ENCODE measurements at regions not wholly inside any gene's neighbourhood (a gene's known extent, or its start where the extent isn't known, plus 50 kb on each side); places are given as distances from the start of the nearest gene placed in this dataset.

DNA sequence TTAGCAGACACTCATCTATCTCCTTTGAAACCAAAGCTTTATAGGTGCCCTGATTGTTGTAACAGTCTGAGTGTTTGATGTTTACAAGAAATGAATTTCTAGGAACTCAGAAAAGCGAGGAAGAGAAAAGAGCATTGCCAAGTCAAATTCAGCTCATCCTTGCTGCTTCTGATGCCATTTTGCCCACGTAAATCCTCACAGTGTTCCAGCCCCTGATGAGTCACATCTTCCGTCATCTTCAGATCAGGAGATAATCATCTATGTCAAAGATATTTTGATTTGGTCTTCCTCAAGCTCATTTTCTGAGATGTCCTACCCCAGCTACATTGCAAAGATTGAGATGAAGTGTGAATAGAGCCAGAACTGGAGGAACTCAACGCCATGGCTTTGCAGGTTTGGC lies 426.2 kb downstream of the BMP2 start:
- H3K27ac ChIP-seq (ENCODE audit: low read length): no peak overlapping the region
- no peaks in the 10 kb centered on the region for H3K27me3 ChIP-seq (ENCODE audit: control insufficient read depth in 1 of 2, insufficient read depth in 2 of 2, low read length in 2 of 2)
- H3K4me1 ChIP-seq (ENCODE audit: control insufficient read depth, insufficient read depth, low read length): no peaks in the 10 kb centered on the region

DNA sequence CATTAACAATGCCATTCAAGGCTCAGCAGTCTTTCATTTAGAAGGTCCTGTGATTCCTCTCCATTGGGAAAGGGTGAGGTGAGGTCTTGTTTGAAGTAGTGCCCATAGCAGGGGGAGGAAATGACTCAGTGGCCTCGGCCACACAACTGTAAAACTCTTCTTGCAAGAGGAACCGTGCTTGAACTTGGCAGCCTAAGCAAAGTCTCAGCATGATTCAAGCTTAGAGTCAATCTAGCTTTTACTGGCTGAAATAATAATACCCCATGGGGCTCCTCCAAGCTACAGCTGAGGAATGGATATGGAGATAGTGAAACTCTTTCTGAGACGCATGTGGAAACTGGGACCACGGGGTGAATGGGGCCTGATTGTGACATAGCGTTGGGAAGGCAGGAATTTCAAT lies 428.2 kb downstream of the BMP2 start:
- Histone ChIP-seq H3K4me3 (ENCODE audit: low read length in 2 of 2) (no peak overlapping the region), H3K36me3 (ENCODE audit: control insufficient read depth in 2 of 2, insufficient read depth in 2 of 2, low read length in 2 of 2) (no peaks in the 10 kb centered on the region), H3K27me3 (ENCODE audit: control insufficient read depth in 1 of 2, insufficient read depth in 2 of 2, low read length in 2 of 2) (no peaks in the 10 kb centered on the region), H3K4me1 (ENCODE audit: control insufficient read depth, insufficient read depth, low read length) (no peaks in the 10 kb centered on the region), H3K9me3 (ENCODE audit: control insufficient read depth in 2 of 2, low read length in 2 of 2) (no peaks in the 10 kb centered on the region), H3K9ac (ENCODE audit: low read length in 2 of 2) (no peak overlapping the region), H3K27ac (ENCODE audit: low read length) (no peak overlapping the region)

More for the DNA sequence above, 426.2 kb downstream of the BMP2 start:
- Histone ChIP-seq H3K36me3 (ENCODE audit: control insufficient read depth in 2 of 2, insufficient read depth in 2 of 2, low read length in 2 of 2) (no peaks in the 10 kb centered on the region), H3K9ac (ENCODE audit: low read length in 2 of 2) (no peak overlapping the region), H3K4me3 (ENCODE audit: low read length in 2 of 2) (no peak overlapping the region), H3K9me3 (ENCODE audit: control insufficient read depth in 2 of 2, low read length in 2 of 2) (no peaks in the 10 kb centered on the region)

DNA sequence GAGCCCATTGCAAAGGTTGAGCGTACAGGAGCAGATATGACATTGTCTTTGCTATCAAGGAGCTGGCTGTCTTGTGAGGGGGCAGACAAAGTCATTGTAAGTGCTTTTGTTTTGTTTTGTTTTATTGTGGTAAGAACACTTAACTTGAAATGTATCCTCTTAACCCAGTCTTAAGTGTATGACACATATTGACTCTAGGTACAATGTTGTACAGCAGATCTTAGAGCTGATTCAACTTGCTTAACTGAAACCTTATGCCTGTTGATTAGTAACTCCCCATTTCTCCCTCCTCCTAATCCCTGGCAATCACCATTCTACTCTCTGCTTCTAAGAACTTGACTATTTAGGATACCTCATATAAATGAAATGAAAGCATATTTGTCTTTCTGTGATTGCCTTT lies 429.0 kb downstream of the BMP2 start:
- no peak overlapping the region for H3K9ac ChIP-seq (ENCODE audit: low read length in 2 of 2)
- no peaks in the 10 kb centered on the region for H3K27me3 ChIP-seq (ENCODE audit: control insufficient read depth in 1 of 2, insufficient read depth in 2 of 2, low read length in 2 of 2)
- H3K4me1 ChIP-seq (ENCODE audit: control insufficient read depth, insufficient read depth, low read length): no peaks in the 10 kb centered on the region

DNA sequence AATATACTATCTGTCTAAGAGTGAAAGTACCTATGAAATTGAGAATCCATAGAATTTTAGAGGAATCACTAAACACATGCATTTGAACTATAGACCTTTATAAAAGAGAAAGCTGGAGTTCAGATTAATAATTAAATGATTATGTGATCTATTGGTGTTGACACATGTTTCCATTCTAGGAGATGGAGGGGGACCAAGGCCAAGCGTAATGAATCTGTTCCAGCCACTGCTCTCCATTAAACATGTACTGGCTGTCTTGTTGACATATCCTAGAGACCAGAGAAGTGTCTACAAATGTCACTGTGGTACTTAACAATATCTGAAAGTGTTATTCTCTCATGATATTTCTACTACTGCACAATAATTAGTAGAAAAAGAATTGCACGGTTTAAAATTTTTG lies 432.4 kb downstream of the BMP2 start:
- H3K4me1 ChIP-seq (ENCODE audit: control insufficient read depth, insufficient read depth, low read length): no peaks in the 10 kb centered on the region
- no peak overlapping the region for H3K27ac ChIP-seq (ENCODE audit: low read length)
- H3K9ac ChIP-seq (ENCODE audit: low read length in 2 of 2): no peak overlapping the region
- no peak overlapping the region for H3K4me3 ChIP-seq (ENCODE audit: low read length in 2 of 2)
- H3K27me3 ChIP-seq (ENCODE audit: control insufficient read depth in 1 of 2, insufficient read depth in 2 of 2, low read length in 2 of 2): no peaks in the 10 kb centered on the region
- H3K36me3 ChIP-seq (ENCODE audit: control insufficient read depth in 2 of 2, insufficient read depth in 2 of 2, low read length in 2 of 2): no peaks in the 10 kb centered on the region
- no peaks in the 10 kb centered on the region for H3K9me3 ChIP-seq (ENCODE audit: control insufficient read depth in 2 of 2, low read length in 2 of 2)

More for the DNA sequence above, 429.0 kb downstream of the BMP2 start:
- Histone ChIP-seq H3K9me3 (ENCODE audit: control insufficient read depth in 2 of 2, low read length in 2 of 2) (no peaks in the 10 kb centered on the region), H3K4me3 (ENCODE audit: low read length in 2 of 2) (no peak overlapping the region), H3K27ac (ENCODE audit: low read length) (no peak overlapping the region), H3K36me3 (ENCODE audit: control insufficient read depth in 2 of 2, insufficient read depth in 2 of 2, low read length in 2 of 2) (no peaks in the 10 kb centered on the region)

DNA sequence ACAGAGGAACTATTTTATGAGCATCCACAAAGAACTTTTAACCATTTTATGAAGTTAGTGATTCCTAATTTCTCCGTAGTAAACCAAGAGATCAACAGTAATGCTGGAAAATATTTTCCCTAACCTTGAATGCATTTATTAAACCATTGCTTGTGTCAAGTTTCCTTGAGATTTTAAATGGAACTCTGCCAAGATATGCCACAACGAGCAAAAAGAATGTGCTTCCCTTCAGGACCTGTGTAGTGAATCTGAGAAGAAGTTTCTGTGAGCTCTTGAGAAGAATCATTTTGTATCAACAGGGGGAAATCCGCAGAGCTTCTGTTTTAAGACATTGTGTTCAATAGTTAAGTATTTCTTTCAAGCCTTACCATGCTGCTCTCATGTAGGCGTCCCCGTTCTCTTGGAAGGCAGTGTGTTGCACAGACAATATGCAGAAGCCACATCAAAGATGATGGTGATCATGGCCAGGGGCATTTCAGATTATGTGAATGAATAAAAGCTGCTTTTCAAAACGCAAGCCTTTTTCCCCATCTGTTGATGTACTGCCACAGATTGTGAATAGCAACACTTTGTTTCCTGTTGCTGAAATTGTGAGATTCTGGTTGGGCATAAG lies 439.8 kb downstream of the BMP2 start:
- H3K36me3 ChIP-seq (ENCODE audit: control insufficient read depth in 2 of 2, insufficient read depth in 2 of 2, low read length in 2 of 2): no peaks in the 10 kb centered on the region
- no peaks in the 10 kb centered on the region for H3K4me1 ChIP-seq (ENCODE audit: control insufficient read depth, insufficient read depth, low read length)
- H3K27me3 ChIP-seq (ENCODE audit: control insufficient read depth in 1 of 2, insufficient read depth in 2 of 2, low read length in 2 of 2): no peaks in the 10 kb centered on the region
- H3K9me3 ChIP-seq (ENCODE audit: control insufficient read depth in 2 of 2, low read length in 2 of 2): no peaks in the 10 kb centered on the region
- no peak overlapping the region for H3K27ac ChIP-seq (ENCODE audit: low read length)
- H3K4me3 ChIP-seq (ENCODE audit: low read length in 2 of 2): no peak overlapping the region
- H3K9ac ChIP-seq (ENCODE audit: low read length in 2 of 2): no peak overlapping the region

DNA sequence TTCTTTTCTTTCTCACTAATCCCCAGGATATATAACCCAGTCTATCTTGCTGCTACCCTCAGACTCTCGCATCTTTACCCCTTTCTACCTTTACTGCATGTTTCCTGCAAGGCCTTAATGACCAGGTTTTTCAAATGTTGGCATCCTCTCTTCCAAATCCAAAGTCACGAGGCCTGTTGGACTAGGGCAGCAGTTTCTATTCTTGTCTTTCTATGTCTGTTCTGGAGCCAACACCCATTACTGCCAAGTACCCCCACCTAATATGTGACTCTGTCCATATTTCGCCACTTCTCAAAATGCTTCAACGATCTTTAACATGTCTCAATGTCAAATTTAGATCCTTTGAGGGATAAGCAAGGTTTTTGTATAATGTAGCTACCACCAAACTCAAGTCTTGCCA lies 443.4 kb downstream of the BMP2 start:
- Histone ChIP-seq H3K36me3 (ENCODE audit: control insufficient read depth in 2 of 2, insufficient read depth in 2 of 2, low read length in 2 of 2) (no peaks in the 10 kb centered on the region), H3K27me3 (ENCODE audit: control insufficient read depth in 1 of 2, insufficient read depth in 2 of 2, low read length in 2 of 2) (no peaks in the 10 kb centered on the region), H3K4me1 (ENCODE audit: control insufficient read depth, insufficient read depth, low read length) (no peaks in the 10 kb centered on the region), H3K4me3 (ENCODE audit: low read length in 2 of 2) (no peak overlapping the region), H3K9me3 (ENCODE audit: control insufficient read depth in 2 of 2, low read length in 2 of 2) (no peaks in the 10 kb centered on the region), H3K9ac (ENCODE audit: low read length in 2 of 2) (no peak overlapping the region), H3K27ac (ENCODE audit: low read length) (no peak overlapping the region)

DNA sequence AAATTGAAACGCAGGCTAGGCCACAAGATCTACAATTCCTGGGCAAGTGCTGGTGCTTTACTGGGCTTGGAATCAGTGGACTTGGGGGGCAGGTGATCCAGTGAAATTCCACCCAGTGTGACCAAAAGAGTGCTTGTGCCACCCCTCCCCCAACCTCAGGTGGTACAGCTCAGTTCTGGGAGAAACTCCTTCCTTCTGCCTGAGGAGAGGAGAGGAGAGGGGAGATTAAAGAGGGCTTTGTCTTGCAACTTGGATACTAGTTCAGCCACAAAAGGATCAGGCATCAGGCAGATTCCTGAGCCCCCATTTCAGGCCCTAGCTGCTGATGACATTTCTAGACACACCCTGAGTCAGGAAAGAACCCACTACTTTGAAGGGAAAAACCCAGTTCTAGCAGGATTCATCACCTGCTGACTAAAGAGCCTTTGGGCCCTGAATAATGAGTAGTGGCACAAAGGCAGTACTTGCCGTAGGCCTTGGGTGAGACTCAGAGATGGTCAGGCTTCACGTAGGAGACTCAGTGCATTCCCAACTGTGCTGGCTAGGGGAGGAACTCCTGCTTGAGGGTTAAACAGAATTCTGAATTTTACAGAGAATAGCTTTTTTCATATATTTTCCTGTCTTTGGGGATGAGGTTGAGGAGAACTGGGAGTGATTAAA lies 446.7 kb downstream of the BMP2 start:
- no peak overlapping the region for H3K9ac ChIP-seq (ENCODE audit: low read length in 2 of 2)
- no peaks in the 10 kb centered on the region for H3K36me3 ChIP-seq (ENCODE audit: control insufficient read depth in 2 of 2, insufficient read depth in 2 of 2, low read length in 2 of 2)
- H3K4me1 ChIP-seq (ENCODE audit: control insufficient read depth, insufficient read depth, low read length): no peaks in the 10 kb centered on the region
- H3K9me3 ChIP-seq (ENCODE audit: control insufficient read depth in 2 of 2, low read length in 2 of 2): no peaks in the 10 kb centered on the region
- no peak overlapping the region for H3K27ac ChIP-seq (ENCODE audit: low read length)
- no peaks in the 10 kb centered on the region for H3K27me3 ChIP-seq (ENCODE audit: control insufficient read depth in 1 of 2, insufficient read depth in 2 of 2, low read length in 2 of 2)
- H3K4me3 ChIP-seq (ENCODE audit: low read length in 2 of 2): no peak overlapping the region

DNA sequence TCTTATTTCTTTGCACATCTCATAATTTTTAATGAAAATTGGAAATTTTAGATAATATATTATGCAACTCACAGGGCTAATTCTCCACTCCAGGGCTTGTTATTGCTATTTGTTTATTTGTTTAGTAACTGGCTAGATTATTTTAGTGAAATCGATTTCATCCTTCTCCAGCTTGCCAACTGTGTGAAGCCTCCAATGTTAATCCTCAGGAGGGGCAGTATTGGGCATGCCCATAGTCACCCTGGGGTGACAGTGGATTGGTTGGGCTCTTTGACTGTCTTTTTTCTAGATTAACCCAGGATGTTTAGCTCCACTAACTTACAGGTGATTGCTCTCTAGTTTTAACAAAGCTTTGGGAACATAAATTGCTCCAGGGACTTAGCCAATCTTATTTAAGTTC lies 450.1 kb downstream of the BMP2 start:
- no peak overlapping the region for H3K9ac ChIP-seq (ENCODE audit: low read length in 2 of 2)
- no peaks in the 10 kb centered on the region for H3K36me3 ChIP-seq (ENCODE audit: control insufficient read depth in 2 of 2, insufficient read depth in 2 of 2, low read length in 2 of 2)
- H3K4me1 ChIP-seq (ENCODE audit: control insufficient read depth, insufficient read depth, low read length): no peaks in the 10 kb centered on the region
- H3K4me3 ChIP-seq (ENCODE audit: low read length in 2 of 2): no peak overlapping the region
- H3K27me3 ChIP-seq (ENCODE audit: control insufficient read depth in 1 of 2, insufficient read depth in 2 of 2, low read length in 2 of 2): no peaks in the 10 kb centered on the region
- H3K9me3 ChIP-seq (ENCODE audit: control insufficient read depth in 2 of 2, low read length in 2 of 2): no peaks in the 10 kb centered on the region
- H3K27ac ChIP-seq (ENCODE audit: low read length): no peak overlapping the region

DNA sequence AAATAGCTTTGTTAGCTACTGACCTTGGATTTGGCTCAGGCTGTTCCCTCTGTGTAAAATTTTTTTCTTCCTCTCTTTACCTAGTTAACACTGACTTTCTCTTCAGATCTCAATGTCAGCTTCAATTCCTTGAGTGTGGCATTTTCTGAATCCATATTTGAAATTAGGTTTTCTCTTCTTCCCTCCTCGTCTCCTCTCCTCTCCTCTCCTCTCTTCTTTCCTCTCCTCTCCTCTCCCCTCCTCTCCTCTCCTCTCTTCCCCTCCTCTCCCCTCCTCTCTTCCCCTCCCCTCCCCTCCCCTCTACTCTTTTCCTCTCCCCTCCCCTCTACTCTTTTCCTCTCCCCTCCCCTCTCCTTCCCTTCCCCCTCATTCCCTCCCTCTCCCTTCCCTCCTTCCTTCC lies 453.3 kb downstream of the BMP2 start:
- no peaks in the 10 kb centered on the region for H3K36me3 ChIP-seq (ENCODE audit: control insufficient read depth in 2 of 2, insufficient read depth in 2 of 2, low read length in 2 of 2)
- no peak overlapping the region for H3K27ac ChIP-seq (ENCODE audit: low read length)
- no peak overlapping the region for H3K4me3 ChIP-seq (ENCODE audit: low read length in 2 of 2)

DNA sequence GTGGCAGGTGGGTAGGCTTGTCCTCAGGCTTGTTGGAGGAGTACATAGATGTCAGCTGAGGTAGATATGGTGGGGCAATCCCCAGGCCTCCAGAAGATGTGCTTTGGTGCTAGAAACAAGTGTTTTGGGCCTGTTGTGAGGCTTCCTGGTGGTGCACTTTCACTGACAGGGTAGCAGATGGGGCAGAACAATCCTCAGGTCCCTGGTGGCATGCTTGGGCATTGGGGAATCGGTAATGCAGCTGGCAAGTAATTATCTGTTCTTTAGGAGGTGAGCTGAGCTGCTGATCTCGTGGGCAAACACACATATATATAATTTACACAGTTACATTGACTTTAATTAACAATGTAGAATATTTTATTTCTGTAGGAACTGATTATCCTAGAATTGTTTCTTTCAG lies 458.7 kb downstream of the BMP2 start:
- Histone ChIP-seq H3K27me3 (ENCODE audit: control insufficient read depth in 1 of 2, insufficient read depth in 2 of 2, low read length in 2 of 2) (no peaks in the 10 kb centered on the region), H3K36me3 (ENCODE audit: control insufficient read depth in 2 of 2, insufficient read depth in 2 of 2, low read length in 2 of 2) (no peaks in the 10 kb centered on the region), H3K27ac (ENCODE audit: low read length) (no peak overlapping the region), H3K9me3 (ENCODE audit: control insufficient read depth in 2 of 2, low read length in 2 of 2) (no peaks in the 10 kb centered on the region), H3K9ac (ENCODE audit: low read length in 2 of 2) (no peak overlapping the region), H3K4me3 (ENCODE audit: low read length in 2 of 2) (no peak overlapping the region), H3K4me1 (ENCODE audit: control insufficient read depth, insufficient read depth, low read length) (no peaks in the 10 kb centered on the region)

More for the DNA sequence above, 453.3 kb downstream of the BMP2 start:
- H3K9ac ChIP-seq (ENCODE audit: low read length in 2 of 2): no peak overlapping the region
- no peaks in the 10 kb centered on the region for H3K9me3 ChIP-seq (ENCODE audit: control insufficient read depth in 2 of 2, low read length in 2 of 2)
- no peaks in the 10 kb centered on the region for H3K27me3 ChIP-seq (ENCODE audit: control insufficient read depth in 1 of 2, insufficient read depth in 2 of 2, low read length in 2 of 2)
- H3K4me1 ChIP-seq (ENCODE audit: control insufficient read depth, insufficient read depth, low read length): no peaks in the 10 kb centered on the region

DNA sequence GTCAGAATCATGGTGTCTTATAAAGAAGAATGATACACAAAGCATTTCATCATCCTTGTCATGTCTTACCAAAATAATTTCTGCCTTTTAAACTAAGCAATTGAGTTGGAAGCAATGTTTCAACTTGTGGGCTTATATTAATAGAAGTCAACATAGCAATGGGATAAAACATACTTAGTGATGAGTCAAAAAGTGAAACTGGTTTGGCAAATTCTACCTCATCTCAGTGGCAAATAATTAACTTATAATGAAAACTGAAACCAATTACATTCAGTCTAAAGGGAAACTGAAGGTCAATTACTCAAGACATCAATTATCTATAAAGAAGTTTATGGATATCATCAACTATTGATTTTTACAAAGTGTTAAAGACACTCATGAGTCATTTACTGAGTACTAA lies 463.8 kb downstream of the BMP2 start:
- Histone ChIP-seq H3K9ac (ENCODE audit: low read length in 2 of 2) (no peak overlapping the region), H3K4me1 (ENCODE audit: control insufficient read depth, insufficient read depth, low read length) (no peaks in the 10 kb centered on the region), H3K36me3 (ENCODE audit: control insufficient read depth in 2 of 2, insufficient read depth in 2 of 2, low read length in 2 of 2) (no peaks in the 10 kb centered on the region), H3K4me3 (ENCODE audit: low read length in 2 of 2) (no peak overlapping the region), H3K27me3 (ENCODE audit: control insufficient read depth in 1 of 2, insufficient read depth in 2 of 2, low read length in 2 of 2) (no peaks in the 10 kb centered on the region), H3K9me3 (ENCODE audit: control insufficient read depth in 2 of 2, low read length in 2 of 2) (peaks cover 2 to 6% of the 10 kb centered on the region in 2 donors), H3K27ac (ENCODE audit: low read length) (no peak overlapping the region)
